GM23338 (cell line): ENCODE measurements at regions not wholly inside any gene's neighbourhood (a gene's known extent, or its start where the extent isn't known, plus 50 kb on each side); places are given as distances from the start of the nearest gene placed in this dataset.

ENCODE experiments used
- ATAC-seq: fragments of 200-7000 bp; cut with Tn5 transposase; 3 replicates; pipeline ENCODE4 v1.9.1; 2020
- DNase-seq: peaks from one replicate; pipeline ENCODE4 v3.0.0-alpha.2; 2015; ENCODE audit warnings: low spot score
- H2AFZ ChIP-seq: fragments of 200-600 bp; sonication (generic); 2 replicates; pipeline ENCODE4 v1.8.0; 2016; ENCODE audit warnings: antibody characterized with exemption, mild to moderate bottlenecking, moderate library complexity
- H3F3A ChIP-seq: fragments of 200-600 bp; sonication (generic); replicated peaks from 2 replicates; pipeline ENCODE4 v1.8.0; 2017; ENCODE audit warnings: antibody characterized with exemption, mixed run types, low read depth
- H3K27ac ChIP-seq: fragments of 200-600 bp; sonication (generic); 2 replicates; pipeline ENCODE4 v1.6.1; 2016; ENCODE audit warnings: low read depth
- H3K27me3 ChIP-seq: fragments of 200-600 bp; sonication (generic); 2 replicates; pipeline ENCODE4 v1.8.0; 2016; ENCODE audit warnings: mild to moderate bottlenecking, mixed run types, moderate library complexity; ENCODE audit not compliant: insufficient read depth
- H3K36me3 ChIP-seq: fragments of 200-600 bp; sonication (generic); 2 replicates; pipeline ENCODE4 v1.8.0; 2016; ENCODE audit warnings: mild to moderate bottlenecking; ENCODE audit not compliant: insufficient read depth
- H3K4me1 ChIP-seq: fragments of 200-600 bp; sonication (generic); 2 replicates; pipeline ENCODE4 v1.8.0; 2016; ENCODE audit warnings: mild to moderate bottlenecking, moderate library complexity; ENCODE audit not compliant: insufficient read depth
- H3K4me2 ChIP-seq: fragments of 200-600 bp; sonication (generic); 2 replicates; pipeline ENCODE4 v1.7.1; 2017; ENCODE audit warnings: mixed run types
- H3K4me3 ChIP-seq: fragments of 200-600 bp; sonication (generic); 2 replicates; pipeline ENCODE4 v1.6.1; 2016; ENCODE audit warnings: mixed run types
- H3K79me2 ChIP-seq: fragments of 200-600 bp; sonication (generic); replicated peaks from 2 replicates; pipeline ENCODE4 v1.8.0; 2017; ENCODE audit warnings: mild to moderate bottlenecking; ENCODE audit not compliant: insufficient read depth
- H3K9me2 ChIP-seq: fragments of 200-600 bp; sonication (generic); 2 replicates; pipeline ENCODE4 v1.8.0; 2017; ENCODE audit not compliant: insufficient read depth
- H4K20me1 ChIP-seq: fragments of 200-600 bp; sonication (generic); replicated peaks from 2 replicates; pipeline ENCODE4 v1.8.0; 2017; ENCODE audit warnings: mild to moderate bottlenecking; ENCODE audit not compliant: insufficient read depth
- H3K27ac Mint-ChIP-seq: 2 replicates; pipeline ENCODE4 v1.8.0; 2020; ENCODE audit warnings: inconsistent platforms, mild to moderate bottlenecking, moderate library complexity, mixed read lengths
- H3K27me3 Mint-ChIP-seq: 3 replicates; pipeline ENCODE4 v1.8.0; 2022; ENCODE audit warnings: low read depth, mild to moderate bottlenecking, moderate library complexity, mixed read lengths, inconsistent platforms; ENCODE audit not compliant: insufficient read depth, poor library complexity
- H3K36me3 Mint-ChIP-seq: 3 replicates; pipeline ENCODE4 v1.8.0; 2021; ENCODE audit warnings: low read depth, mild to moderate bottlenecking, inconsistent platforms, moderate library complexity, mixed read lengths
- H3K4me1 Mint-ChIP-seq: 3 replicates; pipeline ENCODE4 v1.8.0; 2020; ENCODE audit warnings: mild to moderate bottlenecking, inconsistent platforms, mixed read lengths
- H3K4me3 Mint-ChIP-seq: 3 replicates; pipeline ENCODE4 v1.8.0; 2021; ENCODE audit warnings: moderate library complexity, mild to moderate bottlenecking, inconsistent platforms, mixed read lengths
- H3K9me3 Mint-ChIP-seq: 3 replicates; pipeline ENCODE4 v1.8.0; 2020; ENCODE audit warnings: moderate library complexity, mild to moderate bottlenecking, inconsistent platforms, mixed read lengths
- CREB1 ChIP-seq: fragments of 250-450 bp; sonication (Bioruptor Pico); IDR thresholded peaks from 2 replicates; pipeline ENCODE4 v1.5.0; 2020; ENCODE audit warnings: low read depth, mild to moderate bottlenecking, moderate library complexity
- EZH2 ChIP-seq: fragments of 200-600 bp; sonication (generic); IDR thresholded peaks from one replicate; pipeline ENCODE4 v1.8.0; 2017; ENCODE audit warnings: antibody characterized with exemption, mild to moderate bottlenecking, low read depth; ENCODE audit not compliant: unreplicated experiment
- EZH2phosphoT487 ChIP-seq: fragments of 200-600 bp; sonication (generic); IDR thresholded peaks from one replicate; pipeline ENCODE4 v1.8.1; 2018; ENCODE audit warnings: antibody characterized with exemption; ENCODE audit not compliant: unreplicated experiment
- JUNB ChIP-seq: IDR thresholded peaks from one replicate; pipeline ENCODE4 v1.6.1; 2016; ENCODE audit warnings: antibody characterized with exemption; ENCODE audit not compliant: unreplicated experiment
- NANOG ChIP-seq: IDR thresholded peaks from 2 replicates; pipeline ENCODE4 v1.6.1; 2016; ENCODE audit warnings: antibody characterized with exemption, borderline replicate concordance
- POLR2AphosphoS5 ChIP-seq: IDR thresholded peaks from 2 replicates; pipeline ENCODE4 v1.6.1; 2016; ENCODE audit warnings: antibody characterized with exemption, low read depth
- STAT1 ChIP-seq: IDR thresholded peaks from one replicate; pipeline ENCODE4 v1.6.1; 2016; ENCODE audit warnings: antibody characterized with exemption; ENCODE audit not compliant: unreplicated experiment
- ZNF114 ChIP-seq: fragments of 250-450 bp; sonication (Bioruptor Pico); IDR thresholded peaks from 2 replicates; pipeline ENCODE4 v1.5.0; 2020; ENCODE audit warnings: mild to moderate bottlenecking, moderate library complexity
- ZNF331 ChIP-seq: fragments of 250-450 bp; sonication (Bioruptor Pico); IDR thresholded peaks from 2 replicates; pipeline ENCODE4 v1.5.0; 2020; ENCODE audit warnings: low read depth, mild to moderate bottlenecking, moderate library complexity
- TF ChIP-seq, protein P1 (sequence below), 2 experiments: fragments of 200-600 bp in 1 of 2; sonication (generic) in 1 of 2; conservative IDR thresholded peaks; 2 replicates each; pipeline versions ENCODE4 v1.5.1 to v1.6.1; 2016 to 2017; ENCODE audit warnings: antibody characterized with exemption in 2 of 2, low read depth in 2 of 2, mild to moderate bottlenecking in 2 of 2, moderate library complexity in 1 of 2
- TF ChIP-seq, protein P2 (sequence below): IDR thresholded peaks from one replicate; pipeline ENCODE4 v1.6.1; 2018; ENCODE audit warnings: antibody characterized with exemption; ENCODE audit not compliant: unreplicated experiment
- TF ChIP-seq, protein P3 (sequence below): IDR thresholded peaks from 2 replicates; pipeline ENCODE4 v1.6.1; 2016; ENCODE audit warnings: antibody characterized with exemption

DNA sequence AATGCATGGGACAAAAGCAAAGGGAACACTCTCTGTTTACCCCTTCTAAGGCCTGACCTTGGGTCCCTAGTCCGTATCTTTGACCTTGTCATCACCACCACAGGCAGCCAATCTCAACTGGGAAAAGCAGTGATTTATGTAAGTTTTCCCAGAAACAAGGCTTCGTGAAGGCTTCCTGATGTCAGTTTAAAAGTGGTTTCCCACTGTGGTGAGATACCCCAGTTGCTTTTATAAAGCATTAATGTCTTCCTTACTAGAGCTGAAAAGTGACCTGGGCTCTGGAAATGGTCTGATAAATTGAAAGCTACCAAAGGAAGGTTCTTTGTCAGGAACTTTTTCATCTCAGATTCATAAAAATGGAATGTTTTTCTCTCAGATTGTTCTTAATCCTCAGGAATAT is 536.4 kb upstream of the PTBP2 start:
- Histone ChIP-seq H3K4me1 (peaks cover 37% of the 10 kb centered on the region), H3K4me2 (no peak overlapping the region), H3K9me2 (no peaks in the 10 kb centered on the region), H3K79me2 (no peaks in the 10 kb centered on the region), H3F3A (no peaks in the 10 kb centered on the region), H3K36me3 (no peaks in the 10 kb centered on the region), H3K27me3 (no peaks in the 10 kb centered on the region), H4K20me1 (no peaks in the 10 kb centered on the region), H3K27ac (no peak overlapping the region), H2AFZ (peak overlapping the region; percentile 74; the same call in 1 of the 2 replicates), H3K4me3 (no peak overlapping the region)
- ATAC-seq: no peak
- Mint-ChIP-seq H3K4me1 (peaks cover 23% of the 10 kb centered on the region), H3K27me3 (no peaks in the 10 kb centered on the region), H3K9me3 (peaks cover 4% of the 10 kb centered on the region; the same call in 2 of the 3 replicates), H3K27ac (no peak overlapping the region), H3K36me3 (peaks cover 3% of the 10 kb centered on the region; the same call in 2 of the 3 replicates), H3K4me3 (no peak overlapping the region)
- TF ChIP-seq POLR2AphosphoS5: no peak
- TF ChIP-seq JUNB: no peak
- TF ChIP-seq ZNF331 (CRISPR knock-in tag): no peak
- TF ChIP-seq EZH2phosphoT487: no peak
- no peak for TF ChIP-seq STAT1
- TF ChIP-seq CREB1 (CRISPR knock-in tag): no peak
- TF ChIP-seq, protein P1, sequence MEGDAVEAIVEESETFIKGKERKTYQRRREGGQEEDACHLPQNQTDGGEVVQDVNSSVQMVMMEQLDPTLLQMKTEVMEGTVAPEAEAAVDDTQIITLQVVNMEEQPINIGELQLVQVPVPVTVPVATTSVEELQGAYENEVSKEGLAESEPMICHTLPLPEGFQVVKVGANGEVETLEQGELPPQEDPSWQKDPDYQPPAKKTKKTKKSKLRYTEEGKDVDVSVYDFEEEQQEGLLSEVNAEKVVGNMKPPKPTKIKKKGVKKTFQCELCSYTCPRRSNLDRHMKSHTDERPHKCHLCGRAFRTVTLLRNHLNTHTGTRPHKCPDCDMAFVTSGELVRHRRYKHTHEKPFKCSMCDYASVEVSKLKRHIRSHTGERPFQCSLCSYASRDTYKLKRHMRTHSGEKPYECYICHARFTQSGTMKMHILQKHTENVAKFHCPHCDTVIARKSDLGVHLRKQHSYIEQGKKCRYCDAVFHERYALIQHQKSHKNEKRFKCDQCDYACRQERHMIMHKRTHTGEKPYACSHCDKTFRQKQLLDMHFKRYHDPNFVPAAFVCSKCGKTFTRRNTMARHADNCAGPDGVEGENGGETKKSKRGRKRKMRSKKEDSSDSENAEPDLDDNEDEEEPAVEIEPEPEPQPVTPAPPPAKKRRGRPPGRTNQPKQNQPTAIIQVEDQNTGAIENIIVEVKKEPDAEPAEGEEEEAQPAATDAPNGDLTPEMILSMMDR (conservative IDR thresholded peaks at IDR 0.05; ENCODE audit: low read depth in 2 of 2): no peak
- TF ChIP-seq ZNF114 (CRISPR knock-in tag): no peak
- TF ChIP-seq NANOG: no peak
- TF ChIP-seq EZH2: no peak
- TF ChIP-seq, protein P2, sequence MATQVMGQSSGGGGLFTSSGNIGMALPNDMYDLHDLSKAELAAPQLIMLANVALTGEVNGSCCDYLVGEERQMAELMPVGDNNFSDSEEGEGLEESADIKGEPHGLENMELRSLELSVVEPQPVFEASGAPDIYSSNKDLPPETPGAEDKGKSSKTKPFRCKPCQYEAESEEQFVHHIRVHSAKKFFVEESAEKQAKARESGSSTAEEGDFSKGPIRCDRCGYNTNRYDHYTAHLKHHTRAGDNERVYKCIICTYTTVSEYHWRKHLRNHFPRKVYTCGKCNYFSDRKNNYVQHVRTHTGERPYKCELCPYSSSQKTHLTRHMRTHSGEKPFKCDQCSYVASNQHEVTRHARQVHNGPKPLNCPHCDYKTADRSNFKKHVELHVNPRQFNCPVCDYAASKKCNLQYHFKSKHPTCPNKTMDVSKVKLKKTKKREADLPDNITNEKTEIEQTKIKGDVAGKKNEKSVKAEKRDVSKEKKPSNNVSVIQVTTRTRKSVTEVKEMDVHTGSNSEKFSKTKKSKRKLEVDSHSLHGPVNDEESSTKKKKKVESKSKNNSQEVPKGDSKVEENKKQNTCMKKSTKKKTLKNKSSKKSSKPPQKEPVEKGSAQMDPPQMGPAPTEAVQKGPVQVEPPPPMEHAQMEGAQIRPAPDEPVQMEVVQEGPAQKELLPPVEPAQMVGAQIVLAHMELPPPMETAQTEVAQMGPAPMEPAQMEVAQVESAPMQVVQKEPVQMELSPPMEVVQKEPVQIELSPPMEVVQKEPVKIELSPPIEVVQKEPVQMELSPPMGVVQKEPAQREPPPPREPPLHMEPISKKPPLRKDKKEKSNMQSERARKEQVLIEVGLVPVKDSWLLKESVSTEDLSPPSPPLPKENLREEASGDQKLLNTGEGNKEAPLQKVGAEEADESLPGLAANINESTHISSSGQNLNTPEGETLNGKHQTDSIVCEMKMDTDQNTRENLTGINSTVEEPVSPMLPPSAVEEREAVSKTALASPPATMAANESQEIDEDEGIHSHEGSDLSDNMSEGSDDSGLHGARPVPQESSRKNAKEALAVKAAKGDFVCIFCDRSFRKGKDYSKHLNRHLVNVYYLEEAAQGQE: no peak
- TF ChIP-seq, protein P3, sequence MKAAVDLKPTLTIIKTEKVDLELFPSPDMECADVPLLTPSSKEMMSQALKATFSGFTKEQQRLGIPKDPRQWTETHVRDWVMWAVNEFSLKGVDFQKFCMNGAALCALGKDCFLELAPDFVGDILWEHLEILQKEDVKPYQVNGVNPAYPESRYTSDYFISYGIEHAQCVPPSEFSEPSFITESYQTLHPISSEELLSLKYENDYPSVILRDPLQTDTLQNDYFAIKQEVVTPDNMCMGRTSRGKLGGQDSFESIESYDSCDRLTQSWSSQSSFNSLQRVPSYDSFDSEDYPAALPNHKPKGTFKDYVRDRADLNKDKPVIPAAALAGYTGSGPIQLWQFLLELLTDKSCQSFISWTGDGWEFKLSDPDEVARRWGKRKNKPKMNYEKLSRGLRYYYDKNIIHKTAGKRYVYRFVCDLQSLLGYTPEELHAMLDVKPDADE: no peak
- no peak for DNase-seq
